ENCODE measurements at regions not wholly inside any gene's neighbourhood (a gene's known extent, or its start where the extent isn't known, plus 50 kb on each side); places are given as distances from the start of the nearest gene placed in this dataset.

- DNase-seq: peak; percentile 18
- H3K27ac ChIP-seq (replicated peaks): peak overlapping the region; percentile 31
- H3K4me3 ChIP-seq: no peak overlapping the region
- no peaks in the 10 kb centered on the region for H3K36me3 ChIP-seq
- no peaks in the 10 kb centered on the region for H3K9me3 ChIP-seq (replicated peaks)
- H3K27me3 ChIP-seq (ENCODE audit: low read depth): peaks cover 10% of the 10 kb centered on the region
- peaks cover 18% of the 10 kb centered on the region for H3K4me1 ChIP-seq
- TF ChIP-seq CTCF (IDR thresholded peaks at IDR 0.05; ENCODE audit: borderline replicate concordance): no peak
- intact Hi-C loops (cut with micrococcal nuclease): no loop called here
Observed at GRCh38 chr11:13105237-13105844, 96.2 kb downstream of the RASSF10 start.

DNA sequence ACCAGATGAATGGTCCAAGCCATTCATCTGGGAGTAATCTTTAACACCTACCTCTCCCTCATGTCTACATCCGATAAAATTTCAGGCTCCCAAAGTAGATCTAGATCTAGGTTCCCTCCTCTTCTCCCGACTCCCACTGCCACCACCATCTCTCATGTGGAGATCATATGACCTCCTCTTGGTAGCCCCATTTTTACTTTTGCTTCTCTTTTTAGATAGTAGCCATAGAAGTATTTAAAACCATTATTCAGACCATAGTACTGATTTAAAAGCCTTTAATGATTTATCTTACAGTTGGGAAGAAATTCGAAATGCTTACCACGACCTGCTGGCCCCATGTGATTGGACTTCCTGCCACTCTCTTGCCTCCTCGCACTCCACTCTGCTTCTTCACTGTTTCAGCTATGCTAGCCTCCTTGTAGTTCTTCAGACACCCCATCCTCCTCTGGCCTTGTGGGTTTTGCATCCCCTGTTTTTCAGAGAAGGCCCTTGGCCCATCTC lies 98.5 kb downstream of the RASSF10 start:
- Histone ChIP-seq H3K9me3 (replicated peaks) (no peaks in the 10 kb centered on the region), H3K27ac (replicated peaks) (no peak overlapping the region), H3K4me1 (peaks cover 36% of the 10 kb centered on the region), H3K4me3 (no peak overlapping the region), H3K36me3 (no peaks in the 10 kb centered on the region), H3K27me3 (ENCODE audit: low read depth) (peaks cover 10% of the 10 kb centered on the region)
- DNase-seq: no peak
- intact Hi-C loops (cut with micrococcal nuclease): no loop called here
- no peak for TF ChIP-seq CTCF (IDR thresholded peaks at IDR 0.05; ENCODE audit: borderline replicate concordance)

- TF ChIP-seq CTCF (IDR thresholded peaks at IDR 0.05; ENCODE audit: borderline replicate concordance): no peak
- DNase-seq: no peak
- Histone ChIP-seq H3K27me3 (ENCODE audit: low read depth) (peaks cover 2% of the 10 kb centered on the region), H3K9me3 (replicated peaks) (no peaks in the 10 kb centered on the region), H3K36me3 (no peaks in the 10 kb centered on the region), H3K4me1 (peaks cover 36% of the 10 kb centered on the region), H3K4me3 (no peak overlapping the region), H3K27ac (replicated peaks) (no peak overlapping the region)
- intact Hi-C loops (cut with micrococcal nuclease): no loop called here
Observed at GRCh38 chr11:13108416-13108815, 99.3 kb downstream of the RASSF10 start.

- Histone ChIP-seq H3K27ac (replicated peaks) (no peak overlapping the region), H3K4me3 (no peak overlapping the region), H3K36me3 (no peaks in the 10 kb centered on the region), H3K27me3 (ENCODE audit: low read depth) (no peaks in the 10 kb centered on the region), H3K4me1 (peaks cover 30% of the 10 kb centered on the region), H3K9me3 (replicated peaks) (no peaks in the 10 kb centered on the region)
- intact Hi-C loops (cut with micrococcal nuclease): no loop called here
- TF ChIP-seq CTCF (IDR thresholded peaks at IDR 0.05; ENCODE audit: borderline replicate concordance): no peak
- DNase-seq: no peak
Observed at GRCh38 chr11:13109616-13110015, 100.5 kb downstream of the RASSF10 start.

DNA sequence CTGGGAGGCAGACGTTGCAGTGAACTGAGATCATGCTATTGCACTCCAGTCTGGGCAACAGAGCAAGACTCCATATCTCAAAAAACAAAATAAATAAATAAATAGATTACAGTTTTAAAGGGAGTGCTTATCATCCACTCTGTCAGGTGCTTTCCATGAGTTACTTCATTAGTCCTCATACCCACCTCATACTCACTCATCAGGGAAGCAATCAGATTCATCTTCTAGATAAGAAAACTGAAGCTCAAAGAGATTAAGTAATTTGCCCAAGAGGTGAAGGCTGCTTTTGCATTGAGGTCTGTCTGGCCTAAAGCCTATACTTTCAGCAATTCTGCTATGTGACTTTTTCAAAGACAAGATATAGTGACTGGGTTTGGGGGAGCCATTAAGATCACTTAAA lies 101.0 kb downstream of the RASSF10 start:
- no peak overlapping the region for H3K4me3 ChIP-seq
- intact Hi-C loops (cut with micrococcal nuclease): no loop called here
- no peaks in the 10 kb centered on the region for H3K27me3 ChIP-seq (ENCODE audit: low read depth)
- no peaks in the 10 kb centered on the region for H3K36me3 ChIP-seq
- no peak for TF ChIP-seq CTCF (IDR thresholded peaks at IDR 0.05; ENCODE audit: borderline replicate concordance)
- H3K27ac ChIP-seq (replicated peaks): no peak overlapping the region
- no peak for DNase-seq
- H3K9me3 ChIP-seq (replicated peaks): no peaks in the 10 kb centered on the region
- peaks cover 25% of the 10 kb centered on the region for H3K4me1 ChIP-seq

All from left ventricle myocardium inferior (tissue), 1 donor.